IPS-18a (cell line): ENCODE measurements at regions not wholly inside any gene's neighbourhood (a gene's known extent, or its start where the extent isn't known, plus 50 kb on each side); places are given as distances from the start of the nearest gene placed in this dataset.

Experiments used
- H3K27ac ChIP-seq: one replicate; pipeline ENCODE4 v1.5.1; 2013; ENCODE audit warnings: low read length
- H3K27me3 ChIP-seq: one replicate; pipeline ENCODE4 v1.6.1; 2013; ENCODE audit warnings: mild to moderate bottlenecking, low read length; ENCODE audit not compliant: control insufficient read depth, insufficient read depth
- H3K36me3 ChIP-seq: one replicate; pipeline ENCODE4 v1.6.1; 2013; ENCODE audit warnings: low read depth, low read length; ENCODE audit not compliant: control insufficient read depth
- H3K4me1 ChIP-seq: one replicate; pipeline ENCODE4 v1.6.1; 2013; ENCODE audit warnings: low read depth, low read length; ENCODE audit not compliant: control insufficient read depth
- H3K4me3 ChIP-seq: one replicate; pipeline ENCODE4 v1.5.1; 2013; ENCODE audit warnings: low read length
- H3K9ac ChIP-seq: one replicate; pipeline ENCODE4 v1.6.1; 2013; ENCODE audit warnings: mild to moderate bottlenecking, low read length, moderate library complexity
- H3K9me3 ChIP-seq: one replicate; pipeline ENCODE4 v1.6.1; 2013; ENCODE audit warnings: low read depth, low read length; ENCODE audit not compliant: control insufficient read depth

GRCh38 chr1:207971331-207972219 lies 60.6 kb upstream of the CD34 start:
- Histone ChIP-seq H3K9ac (no peak overlapping the region), H3K9me3 (no peaks in the 10 kb centered on the region), H3K4me3 (no peak overlapping the region), H3K36me3 (no peaks in the 10 kb centered on the region), H3K4me1 (no peaks in the 10 kb centered on the region), H3K27me3 (peaks cover 3% of the 10 kb centered on the region), H3K27ac (no peak overlapping the region)

GRCh38 chr1:207970329-207971233 lies 59.7 kb upstream of the CD34 start:
- no peak overlapping the region for H3K4me3 ChIP-seq
- H3K27me3 ChIP-seq: peaks cover 13% of the 10 kb centered on the region
- no peak overlapping the region for H3K9ac ChIP-seq
- H3K27ac ChIP-seq: no peak overlapping the region
- no peaks in the 10 kb centered on the region for H3K4me1 ChIP-seq
- no peaks in the 10 kb centered on the region for H3K36me3 ChIP-seq
- no peaks in the 10 kb centered on the region for H3K9me3 ChIP-seq

DNA sequence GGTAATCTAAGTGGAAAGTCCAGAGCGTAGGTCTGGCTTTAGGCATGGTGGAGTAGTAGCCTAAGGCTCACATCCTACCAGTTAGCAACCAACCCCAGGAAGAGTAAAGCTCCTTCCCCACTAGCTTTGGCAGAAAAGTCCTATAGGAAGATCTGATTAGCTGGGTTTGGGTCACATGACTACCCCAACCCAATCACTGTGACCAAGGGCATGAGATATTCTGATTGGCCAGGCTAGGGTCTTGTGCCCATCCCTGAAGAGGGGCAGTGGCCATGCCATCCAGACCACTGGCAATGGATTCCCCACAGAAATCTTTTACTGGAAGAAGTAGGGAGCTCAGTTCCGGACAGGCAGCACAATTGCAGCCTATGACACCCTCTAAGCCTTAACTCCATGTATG lies 58.6 kb upstream of the CD34 start:
- Histone ChIP-seq H3K9me3 (no peaks in the 10 kb centered on the region), H3K27ac (no peak overlapping the region), H3K36me3 (no peaks in the 10 kb centered on the region), H3K4me3 (no peak overlapping the region), H3K4me1 (no peaks in the 10 kb centered on the region), H3K9ac (no peak overlapping the region), H3K27me3 (peaks cover 23% of the 10 kb centered on the region)

- H3K9ac ChIP-seq: no peak overlapping the region
These were observed 57.6 kb upstream of the CD34 start for GRCh38 chr1:207968521-207969009.

GRCh38 chr1:207967703-207968102 lies 56.8 kb upstream of the CD34 start:
- H3K9ac ChIP-seq: no peak overlapping the region
- H3K4me1 ChIP-seq: no peaks in the 10 kb centered on the region
- H3K9me3 ChIP-seq: no peaks in the 10 kb centered on the region
- H3K36me3 ChIP-seq: no peaks in the 10 kb centered on the region
- H3K27me3 ChIP-seq: peaks cover 36% of the 10 kb centered on the region
- H3K27ac ChIP-seq: no peak overlapping the region
- no peak overlapping the region for H3K4me3 ChIP-seq

More at GRCh38 chr1:207968521-207969009, 57.6 kb upstream of the CD34 start:
- Histone ChIP-seq H3K27me3 (peaks cover 31% of the 10 kb centered on the region), H3K27ac (no peak overlapping the region), H3K9me3 (no peaks in the 10 kb centered on the region), H3K36me3 (no peaks in the 10 kb centered on the region), H3K4me3 (no peak overlapping the region), H3K4me1 (no peaks in the 10 kb centered on the region)

- Histone ChIP-seq H3K27me3 (peaks cover 48% of the 10 kb centered on the region), H3K4me1 (no peaks in the 10 kb centered on the region), H3K36me3 (no peaks in the 10 kb centered on the region), H3K27ac (no peak overlapping the region), H3K9me3 (no peaks in the 10 kb centered on the region), H3K9ac (no peak overlapping the region), H3K4me3 (no peak overlapping the region)
These were observed 55.6 kb upstream of the CD34 start for GRCh38 chr1:207966521-207966920.

DNA sequence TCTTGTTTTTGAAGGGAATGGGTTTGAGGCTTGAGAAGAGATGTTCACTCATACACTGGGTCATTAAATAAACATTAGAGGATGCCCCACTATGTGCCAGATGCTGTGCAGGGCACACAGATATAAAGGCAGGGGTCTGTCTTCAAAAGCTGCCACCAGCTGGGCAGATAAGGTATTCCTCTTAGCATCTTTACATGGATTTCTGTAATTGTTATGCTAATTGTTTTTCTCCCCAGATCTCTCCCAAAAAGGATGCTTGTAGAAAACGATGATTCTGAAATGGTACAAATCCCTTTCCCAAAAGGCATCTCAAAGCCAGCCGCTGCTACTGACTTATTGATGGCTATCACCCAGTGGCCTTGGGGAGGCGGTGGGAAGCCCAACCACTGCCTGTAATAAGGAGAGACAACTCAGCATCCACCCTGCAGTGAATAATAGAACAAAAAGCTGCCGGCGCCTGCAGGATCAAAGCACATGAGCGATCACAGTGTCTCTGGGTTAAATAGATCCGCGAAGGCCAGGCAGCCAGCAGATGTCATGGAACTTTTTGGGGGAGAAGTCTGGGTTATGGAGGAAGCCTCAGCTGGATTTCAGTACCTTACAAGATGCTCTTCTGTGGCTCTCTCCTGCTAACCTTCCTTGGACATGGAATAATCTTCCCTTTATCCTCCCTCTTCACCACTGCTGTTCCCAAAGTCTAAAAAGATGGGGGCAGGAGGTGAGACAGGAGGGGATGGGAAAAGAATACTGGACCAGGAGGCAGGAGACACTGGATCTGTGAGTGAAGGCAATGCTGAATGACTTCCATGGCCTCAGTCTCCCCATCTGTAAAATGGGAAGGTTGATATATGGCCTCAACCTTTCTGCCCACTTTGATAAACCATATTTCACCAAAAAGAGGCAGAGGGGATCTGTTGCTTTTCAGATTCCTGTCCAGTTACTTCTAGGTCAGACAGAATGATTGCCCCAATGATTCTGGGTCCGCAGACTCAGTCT lies 54.8 kb upstream of the CD34 start:
- H3K4me3 ChIP-seq: no peak overlapping the region
- no peaks in the 10 kb centered on the region for H3K9me3 ChIP-seq
- no peaks in the 10 kb centered on the region for H3K4me1 ChIP-seq
- peaks cover 56% of the 10 kb centered on the region for H3K27me3 ChIP-seq
- no peaks in the 10 kb centered on the region for H3K36me3 ChIP-seq
- no peak overlapping the region for H3K27ac ChIP-seq
- H3K9ac ChIP-seq: no peak overlapping the region

DNA sequence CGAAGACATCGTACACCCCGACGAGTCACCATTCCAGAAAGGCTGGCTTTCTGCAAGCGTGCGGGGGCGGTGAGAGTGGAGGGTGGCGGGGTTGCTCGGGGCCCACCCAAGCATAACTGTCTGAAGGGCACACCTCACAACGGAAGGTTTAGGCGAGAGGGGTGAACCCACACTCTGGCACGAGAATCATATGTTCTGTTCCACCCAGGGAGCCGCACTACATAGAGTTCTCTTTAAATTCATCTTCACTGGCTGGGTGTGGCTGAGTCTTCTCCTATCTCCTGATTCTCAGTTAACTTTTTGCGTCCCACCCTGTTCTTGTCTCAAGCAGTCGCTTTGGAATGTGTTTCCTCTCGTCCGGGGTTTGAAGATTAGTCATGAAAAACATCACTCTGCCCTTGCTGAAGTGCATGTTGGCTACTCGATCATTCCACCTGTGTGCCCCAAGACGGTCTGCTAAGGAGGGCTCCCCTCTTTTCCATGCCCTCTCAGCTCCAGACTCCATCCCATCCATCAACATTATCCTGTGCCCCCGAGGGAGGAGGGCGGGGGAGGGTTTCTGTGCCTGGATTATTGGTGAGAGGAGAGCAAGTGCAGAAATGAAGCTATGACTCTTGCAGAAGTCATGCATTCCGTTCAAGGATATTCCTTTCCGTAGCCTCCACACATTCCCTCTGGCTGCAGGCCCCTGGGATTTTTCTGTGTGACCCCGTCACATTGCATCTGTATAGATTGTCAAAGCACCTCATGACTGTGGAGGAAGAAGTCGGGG lies 53.5 kb upstream of the CD34 start:
- Histone ChIP-seq H3K9ac (no peak overlapping the region), H3K4me3 (peak overlapping the region; percentile 69), H3K27ac (no peak overlapping the region), H3K4me1 (no peaks in the 10 kb centered on the region), H3K9me3 (no peaks in the 10 kb centered on the region), H3K36me3 (no peaks in the 10 kb centered on the region), H3K27me3 (peaks cover 69% of the 10 kb centered on the region)

GRCh38 chr1:207963427-207964194 lies 52.7 kb upstream of the CD34 start:
- H3K9ac ChIP-seq: peak overlapping the region; percentile 65

More at GRCh38 chr1:207963427-207964194, 52.7 kb upstream of the CD34 start:
- H3K9me3 ChIP-seq: no peaks in the 10 kb centered on the region
- peaks cover 77% of the 10 kb centered on the region for H3K27me3 ChIP-seq
- H3K4me3 ChIP-seq: peak overlapping the region; percentile 69
- H3K27ac ChIP-seq: no peak overlapping the region
- no peaks in the 10 kb centered on the region for H3K36me3 ChIP-seq
- H3K4me1 ChIP-seq: no peaks in the 10 kb centered on the region
